Brain microvascular endothelial cell (primary cell): ENCODE measurements at regions not wholly inside any gene's neighbourhood (a gene's known extent, or its start where the extent isn't known, plus 50 kb on each side); places are given as distances from the start of the nearest gene placed in this dataset.
A peak's percentile ranks its signal among the peaks of the same experiment; 100 is the strongest.

Source experiments
- DNase-seq: peaks from one replicate; pipeline ENCODE4 v3.0.0-alpha.2; 2020
- H3K27ac ChIP-seq: fragments of 250-450 bp; sonication (Bioruptor Pico); 2 replicates; pipeline ENCODE4 v1.5.1; 2020; ENCODE audit warnings: mild to moderate bottlenecking, moderate library complexity
- H3K27me3 ChIP-seq: fragments of 250-450 bp; sonication (Bioruptor Pico); replicated peaks from 2 replicates; pipeline ENCODE4 v1.5.1; 2020; ENCODE audit warnings: mild to moderate bottlenecking
- H3K36me3 ChIP-seq: fragments of 250-450 bp; sonication (Bioruptor Pico); replicated peaks from 2 replicates; pipeline ENCODE4 v1.5.1; 2020; ENCODE audit warnings: mild to moderate bottlenecking
- H3K4me3 ChIP-seq: 2 replicates; pipeline ENCODE4 v1.5.1; 2011; ENCODE audit warnings: low read depth, mild to moderate bottlenecking, control low read depth, low read length, moderate library complexity
- CTCF ChIP-seq: IDR thresholded peaks from 2 replicates; pipeline ENCODE4 v1.5.1; 2011; ENCODE audit warnings: low read depth, mild to moderate bottlenecking, moderate library complexity, low read length, control low read depth, inconsistent platforms; ENCODE audit errors: missing control alignments
- in situ Hi-C: cut with HindIII; loops from 2 replicates; pipeline ENCODE4 v1.10.0; 2017; ENCODE audit warnings: low sequenced_read_pairs, low pct_ligation_motif_present

DNA sequence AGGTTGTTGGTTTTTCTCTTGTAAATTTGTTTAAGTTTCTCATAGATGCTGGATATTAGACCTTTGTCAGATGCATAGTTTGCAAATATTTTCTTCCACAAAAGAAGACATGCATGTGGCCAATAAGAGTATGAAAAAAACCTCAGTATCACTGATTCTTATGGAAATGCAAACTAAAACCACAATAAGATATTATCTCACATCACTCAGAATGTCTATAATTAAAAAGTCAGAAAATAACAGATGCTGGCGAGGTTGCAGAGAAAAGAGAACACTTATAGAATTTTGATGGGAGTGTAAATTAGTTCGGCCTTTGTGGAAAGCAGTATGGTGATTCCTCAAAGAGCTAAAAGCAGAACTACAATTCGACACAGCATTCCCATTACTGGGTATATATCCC is 1355.6 kb downstream of the FAM133A start:
- no peak for TF ChIP-seq CTCF
- Histone ChIP-seq H3K27ac (no peak overlapping the region), H3K27me3 (no peaks in the 10 kb centered on the region), H3K4me3 (no peak overlapping the region), H3K36me3 (no peaks in the 10 kb centered on the region)
- in situ Hi-C loops: no loop called here
- no peak for DNase-seq

DNA sequence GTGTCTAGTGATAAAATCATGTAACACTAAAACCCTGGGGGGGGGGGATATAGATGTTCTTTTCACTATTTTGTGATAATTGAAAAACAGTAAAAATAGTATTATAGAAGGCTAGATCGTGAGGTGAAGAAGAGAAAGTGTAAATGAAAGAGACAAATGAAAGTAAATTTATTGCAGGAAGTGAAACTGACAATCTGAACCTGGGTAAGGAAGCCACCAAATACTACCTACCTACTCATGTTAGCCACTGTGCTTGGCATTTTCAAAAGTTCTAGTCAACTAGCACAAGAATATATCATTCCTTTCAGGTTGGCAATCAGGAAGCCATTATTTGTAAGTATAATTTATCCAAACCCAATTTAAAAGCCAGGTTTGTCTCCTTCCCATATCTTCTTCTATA is 1366.1 kb downstream of the FAM133A start:
- H3K36me3 ChIP-seq: no peaks in the 10 kb centered on the region

DNA sequence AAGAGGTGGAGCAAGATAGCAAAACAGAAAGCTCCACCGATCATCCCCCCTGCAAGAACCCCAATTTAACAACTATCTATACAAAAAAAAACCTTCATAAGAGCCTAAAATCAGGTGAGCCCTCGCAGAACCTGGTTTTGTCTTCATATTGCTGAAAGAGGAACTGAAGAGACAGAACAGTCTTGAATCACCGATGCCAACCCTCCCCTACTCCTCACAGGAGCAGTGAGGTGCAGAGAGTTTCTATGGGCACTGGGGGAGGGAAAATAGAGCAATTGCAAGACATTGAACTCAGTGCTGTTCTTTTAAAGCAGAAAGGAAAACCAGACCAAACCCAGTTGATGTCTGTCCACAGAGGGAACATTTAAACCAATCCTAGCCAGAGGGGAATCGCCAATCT is 1370.3 kb downstream of the FAM133A start:
- H3K36me3 ChIP-seq: no peaks in the 10 kb centered on the region
- H3K27ac ChIP-seq: no peak overlapping the region
- in situ Hi-C loops: no loop called here
- no peak for TF ChIP-seq CTCF
- DNase-seq: no peak
- no peaks in the 10 kb centered on the region for H3K27me3 ChIP-seq
- no peak overlapping the region for H3K4me3 ChIP-seq

More for the DNA sequence above, 1366.1 kb downstream of the FAM133A start:
- Histone ChIP-seq H3K27me3 (no peaks in the 10 kb centered on the region), H3K27ac (no peak overlapping the region), H3K4me3 (no peak overlapping the region)
- no peak for DNase-seq
- in situ Hi-C loops: no loop called here
- no peak for TF ChIP-seq CTCF

DNA sequence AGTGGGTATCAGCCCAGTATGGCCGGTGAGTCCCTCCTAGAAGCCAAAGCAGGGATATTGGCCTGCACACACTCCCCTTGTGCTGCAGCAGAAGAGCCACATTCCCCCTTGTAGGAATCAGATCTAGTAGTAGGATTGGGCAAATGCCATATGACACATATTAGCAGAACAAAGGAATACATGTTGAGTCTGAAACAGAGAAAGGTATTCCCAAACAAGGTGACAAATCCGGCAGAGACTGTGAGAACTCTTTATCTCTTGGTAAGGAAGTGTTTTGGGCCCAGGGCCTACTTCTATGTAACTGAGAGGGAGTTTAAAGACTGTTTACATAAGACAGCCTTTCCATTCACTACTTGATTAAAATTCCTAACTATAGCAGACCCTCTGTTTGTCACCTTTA is 1382.0 kb downstream of the FAM133A start:
- no peaks in the 10 kb centered on the region for H3K27me3 ChIP-seq
- DNase-seq: no peak
- H3K36me3 ChIP-seq: no peaks in the 10 kb centered on the region
- no peak for TF ChIP-seq CTCF
- in situ Hi-C loops: no loop called here
- H3K4me3 ChIP-seq: no peak overlapping the region
- H3K27ac ChIP-seq: no peak overlapping the region

DNA sequence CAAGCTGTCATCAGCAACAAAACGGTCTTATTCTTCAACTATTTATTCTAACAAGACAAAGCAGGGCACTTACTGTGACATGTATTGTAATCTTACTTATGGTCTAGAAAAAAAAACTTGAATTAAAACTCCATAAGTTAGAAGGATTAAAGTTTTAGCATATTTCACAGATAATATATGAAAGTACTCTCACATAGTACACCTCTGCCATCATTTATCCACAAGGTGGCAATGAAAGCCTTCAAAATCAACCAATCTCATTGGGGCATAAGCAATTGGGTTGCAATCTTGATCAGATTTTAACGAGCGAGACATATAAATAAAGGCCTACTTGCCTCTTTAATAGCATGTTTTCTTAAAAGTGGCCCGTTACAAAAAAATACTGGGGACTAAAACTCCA is 1382.9 kb downstream of the FAM133A start:
- Histone ChIP-seq H3K27me3 (no peaks in the 10 kb centered on the region), H3K4me3 (no peak overlapping the region), H3K36me3 (no peaks in the 10 kb centered on the region), H3K27ac (no peak overlapping the region)
- TF ChIP-seq CTCF: peak; percentile 11
- in situ Hi-C loops: no loop called here
- DNase-seq: no peak

DNA sequence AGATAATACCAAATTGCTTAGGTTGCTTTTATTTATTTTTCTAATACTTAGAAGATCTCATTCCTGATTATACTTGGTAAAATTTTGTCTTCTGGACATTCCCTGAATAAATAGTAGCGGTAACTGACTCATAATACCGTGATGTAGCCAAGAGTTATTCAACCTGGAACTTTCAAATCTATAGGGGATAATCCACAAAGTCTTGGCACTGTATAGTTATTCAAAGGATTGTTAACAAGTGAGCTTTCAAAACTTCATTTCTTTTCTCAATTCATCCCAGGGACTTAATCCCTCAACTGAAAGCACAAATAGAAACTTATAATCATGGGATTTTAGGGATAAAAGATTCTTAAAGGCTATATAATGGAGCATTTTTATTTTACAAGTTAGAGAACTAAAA is 1383.3 kb downstream of the FAM133A start:
- in situ Hi-C loops: no loop called here
- DNase-seq: no peak
- Histone ChIP-seq H3K27ac (no peak overlapping the region), H3K27me3 (no peaks in the 10 kb centered on the region), H3K4me3 (no peak overlapping the region), H3K36me3 (no peaks in the 10 kb centered on the region)
- TF ChIP-seq CTCF: no peak
